ENCODE measurements at regions not wholly inside any gene's neighbourhood (a gene's known extent, or its start where the extent isn't known, plus 50 kb on each side); places are given as distances from the start of the nearest gene placed in this dataset.

- H3K56ac ChIP-seq (ENCODE audit: extremely low read depth, insufficient read depth, low read length), result no peak overlapping the region
- H3K79me1 ChIP-seq (ENCODE audit: low read depth in 1 of 2, low read length in 2 of 2), result peaks cover 11 to 27% of the 10 kb centered on the region in 2 experiments; a peak in 3 of 4 replicates
- no peak overlapping the region for H4K5ac ChIP-seq (ENCODE audit: low read depth, low read length)
- H3K27me3 ChIP-seq (ENCODE audit: control insufficient read depth, insufficient read depth, low read length), result no peaks in the 10 kb centered on the region
- no peak overlapping the region for H3K18ac ChIP-seq (ENCODE audit: low read depth, low read length)
- H2BK5ac ChIP-seq (ENCODE audit: low read depth, low read length, poor library complexity, severe bottlenecking), result no peak overlapping the region
- no peak overlapping the region for H3K4me3 ChIP-seq (ENCODE audit: insufficient read depth, low read depth, low read length)
- H2BK15ac ChIP-seq (ENCODE audit: low read depth, low read length), result no peak overlapping the region
- H3K14ac ChIP-seq (replicated peaks; ENCODE audit: low read depth, low read length), result no peak overlapping the region
- no peak overlapping the region for H3K4me2 ChIP-seq (ENCODE audit: low read depth, low read length)
- H3K9ac ChIP-seq (ENCODE audit: low read depth, low read length), result no peak overlapping the region
- H3K4ac ChIP-seq (ENCODE audit: low read depth, low read length), result no peak overlapping the region
- TF ChIP-seq MXI1 (IDR thresholded peaks at IDR 0.05; ENCODE audit: borderline replicate concordance, low read depth, low read length) (no peak), MAZ (IDR thresholded peaks at IDR 0.05; ENCODE audit: borderline replicate concordance, low read depth, low read length) (no peak), ELK1 (IDR thresholded peaks at IDR 0.05; ENCODE audit: borderline replicate concordance, low read depth, low read length) (no peak), RCOR1 (IDR thresholded peaks at IDR 0.05; ENCODE audit: insufficient replicate concordance, low read length) (no peak), NFE2L2 (IDR thresholded peaks at IDR 0.05; ENCODE audit: low read depth, low read length) (no peak), CHD1 (IDR thresholded peaks at IDR 0.05; ENCODE audit: low read depth, low read length) (no peak), CTCF (conservative IDR thresholded peaks at IDR 0.05; ENCODE audit: low read depth, low read length) (no peak), RFX5 (IDR thresholded peaks at IDR 0.05; ENCODE audit: low read depth, low read length) (no peak), MAFK (IDR thresholded peaks at IDR 0.05; ENCODE audit: low read depth, low read length) (no peak), SMC3 (IDR thresholded peaks at IDR 0.05; ENCODE audit: low read depth, low read length) (no peak)
- intact Hi-C loops (cut with micrococcal nuclease) (no loop called here), in situ Hi-C loops (cut with MboI; ENCODE audit: low sequenced_read_pairs) (no loop called here), dilution Hi-C loops (cut with HindIII; ENCODE audit: low sequenced_read_pairs, unreplicated experiment) (no loop called here)
- ATAC-seq (ENCODE audit: low read depth), result no peak
- H4K20me1 ChIP-seq (ENCODE audit: insufficient read depth, low read length), result no peaks in the 10 kb centered on the region
- H2BK120ac ChIP-seq (ENCODE audit: low read depth, low read length), result no peak overlapping the region
- H3K23ac ChIP-seq (ENCODE audit: low read depth, low read length), result no peak overlapping the region
- H4K91ac ChIP-seq (ENCODE audit: insufficient read depth, low read depth, low read length), result no peak overlapping the region
- no peak overlapping the region for H2BK20ac ChIP-seq (ENCODE audit: low read depth, low read length)
- no peak overlapping the region for H2AFZ ChIP-seq (replicated peaks; ENCODE audit: low read length, poor library complexity)
- H3K9me1 ChIP-seq (ENCODE audit: insufficient read depth, low read length), result no peaks in the 10 kb centered on the region
- peaks cover 3% of the 10 kb centered on the region; the same call in 1 of the 2 replicates for H3K4me1 ChIP-seq (ENCODE audit: control insufficient read depth, insufficient read depth, low read length)
- no TSS peak for BruUV-seq (replicated peaks)
- ChIA-PET POLR2A (ENCODE audit: unreplicated experiment) (interaction anchor here (0.7 kb wide), 1 partner anchor 322 kb away, joined by 9 read pairs; no protein-coding TSS in a partner anchor), CTCF (interaction anchor here (0.6 to 1.4 kb wide), 2 partner anchors 9 to 59 kb away, joined by 4 to 5 read pairs; no protein-coding TSS in a partner anchor)
- H2AK9ac ChIP-seq (replicated peaks; ENCODE audit: low read depth, low read length, poor library complexity), result no peak overlapping the region
- H4K8ac ChIP-seq (ENCODE audit: low read depth in 2 of 2, low read length in 2 of 2), result no peak overlapping the region
- H2AK5ac ChIP-seq (ENCODE audit: low read depth, low read length), result no peak overlapping the region
- WGBS, 2 experiments (ENCODE audit: extremely low coverage in 2 of 2, insufficient read length in 1 of 2), result no CpG with 5 or more reads among the region's 2 CpGs
- DNase-seq, result no peak
- no peaks in the 10 kb centered on the region for H3K36me3 ChIP-seq (ENCODE audit: control insufficient read depth, insufficient read depth, low read length)
- no peaks in the 10 kb centered on the region for H3K9me3 ChIP-seq (ENCODE audit: control insufficient read depth, insufficient read depth, low read length)
- H3K27ac ChIP-seq (ENCODE audit: insufficient read depth, low read length), result no peak overlapping the region
Observed at GRCh38 chr12:24444634-24445033, 495.2 kb upstream of the SOX5 start.

All from IMR-90 (cell line).